ENCODE measurements at regions not wholly inside any gene's neighbourhood (a gene's known extent, or its start where the extent isn't known, plus 50 kb on each side); places are given as distances from the start of the nearest gene placed in this dataset.

- FAIRE-seq (no peak), DNase-seq (ENCODE audit: insufficient read length, low spot score) (no peak)
- TF ChIP-seq POLR2A (IDR thresholded peaks at IDR 0.05; ENCODE audit: low read depth, low read length) (no peak), TAF1 (IDR thresholded peaks at IDR 0.05; ENCODE audit: low read depth, low read length) (no peak), SPI1 (IDR thresholded peaks at IDR 0.05; ENCODE audit: low read depth, low read length) (no peak), PAX5 (IDR thresholded peaks at IDR 0.05; ENCODE audit: insufficient read depth, low read length, severe bottlenecking) (no peak), POU2F2 (IDR thresholded peaks at IDR 0.05; ENCODE audit: low read depth, low read length) (no peak), POLR2AphosphoS5 (IDR thresholded peaks at IDR 0.05; ENCODE audit: low read depth, low read length) (no peak)
Measured at GRCh38 chr10:129329385-129330055, 137.5 kb upstream of the MGMT start.

GRCh38 chr10:129330211-129330610, 136.8 kb upstream of the MGMT start:
- DNase-seq (ENCODE audit: insufficient read length, low spot score) = no peak
- no peak for FAIRE-seq
- TF ChIP-seq TAF1 (IDR thresholded peaks at IDR 0.05; ENCODE audit: low read depth, low read length) (no peak), PAX5 (IDR thresholded peaks at IDR 0.05; ENCODE audit: insufficient read depth, low read length, severe bottlenecking) (no peak), POLR2AphosphoS5 (IDR thresholded peaks at IDR 0.05; ENCODE audit: low read depth, low read length) (no peak), POLR2A (IDR thresholded peaks at IDR 0.05; ENCODE audit: low read depth, low read length) (no peak), POU2F2 (IDR thresholded peaks at IDR 0.05; ENCODE audit: low read depth, low read length) (no peak), SPI1 (IDR thresholded peaks at IDR 0.05; ENCODE audit: low read depth, low read length) (no peak)

GRCh38 chr10:129331207-129331838, 135.7 kb upstream of the MGMT start:
- TF ChIP-seq POU2F2 (IDR thresholded peaks at IDR 0.05; ENCODE audit: low read depth, low read length) (no peak), POLR2A (IDR thresholded peaks at IDR 0.05; ENCODE audit: low read depth, low read length) (no peak), TAF1 (IDR thresholded peaks at IDR 0.05; ENCODE audit: low read depth, low read length) (no peak), SPI1 (IDR thresholded peaks at IDR 0.05; ENCODE audit: low read depth, low read length) (no peak), POLR2AphosphoS5 (IDR thresholded peaks at IDR 0.05; ENCODE audit: low read depth, low read length) (no peak), PAX5 (IDR thresholded peaks at IDR 0.05; ENCODE audit: insufficient read depth, low read length, severe bottlenecking) (no peak)
- no peak for DNase-seq (ENCODE audit: insufficient read length, low spot score)
- FAIRE-seq = no peak

- DNase-seq (ENCODE audit: insufficient read length, low spot score) = no peak
- TF ChIP-seq SPI1 (IDR thresholded peaks at IDR 0.05; ENCODE audit: low read depth, low read length) (no peak), PAX5 (IDR thresholded peaks at IDR 0.05; ENCODE audit: insufficient read depth, low read length, severe bottlenecking) (no peak), POU2F2 (IDR thresholded peaks at IDR 0.05; ENCODE audit: low read depth, low read length) (no peak), POLR2AphosphoS5 (IDR thresholded peaks at IDR 0.05; ENCODE audit: low read depth, low read length) (no peak), TAF1 (IDR thresholded peaks at IDR 0.05; ENCODE audit: low read depth, low read length) (no peak), POLR2A (IDR thresholded peaks at IDR 0.05; ENCODE audit: low read depth, low read length) (no peak)
- no peak for FAIRE-seq
Measured at GRCh38 chr10:129331839-129332220, 135.2 kb upstream of the MGMT start.

GRCh38 chr10:129332476-129332875, 134.6 kb upstream of the MGMT start:
- FAIRE-seq (no peak), DNase-seq (ENCODE audit: insufficient read length, low spot score) (no peak)
- TF ChIP-seq TAF1 (IDR thresholded peaks at IDR 0.05; ENCODE audit: low read depth, low read length) = no peak
- no peak for TF ChIP-seq POLR2A (IDR thresholded peaks at IDR 0.05; ENCODE audit: low read depth, low read length)
- no peak for TF ChIP-seq POLR2AphosphoS5 (IDR thresholded peaks at IDR 0.05; ENCODE audit: low read depth, low read length)
- no peak for TF ChIP-seq PAX5 (IDR thresholded peaks at IDR 0.05; ENCODE audit: insufficient read depth, low read length, severe bottlenecking)
- no peak for TF ChIP-seq SPI1 (IDR thresholded peaks at IDR 0.05; ENCODE audit: low read depth, low read length)
- TF ChIP-seq POU2F2 (IDR thresholded peaks at IDR 0.05; ENCODE audit: low read depth, low read length) = no peak

GRCh38 chr10:129333706-129334105, 133.3 kb upstream of the MGMT start:
- no peak for FAIRE-seq
- DNase-seq (ENCODE audit: insufficient read length, low spot score) = no peak
- TF ChIP-seq PAX5 (IDR thresholded peaks at IDR 0.05; ENCODE audit: insufficient read depth, low read length, severe bottlenecking) (no peak), POLR2AphosphoS5 (IDR thresholded peaks at IDR 0.05; ENCODE audit: low read depth, low read length) (no peak)

GRCh38 chr10:129334266-129334665, 132.8 kb upstream of the MGMT start:
- no peak for FAIRE-seq

GRCh38 chr10:129335396-129335795, 131.6 kb upstream of the MGMT start:
- DNase-seq (ENCODE audit: insufficient read length, low spot score) (no peak), FAIRE-seq (no peak)
- TF ChIP-seq POU2F2 (IDR thresholded peaks at IDR 0.05; ENCODE audit: low read depth, low read length) (no peak), PAX5 (IDR thresholded peaks at IDR 0.05; ENCODE audit: insufficient read depth, low read length, severe bottlenecking) (no peak), POLR2A (IDR thresholded peaks at IDR 0.05; ENCODE audit: low read depth, low read length) (no peak), SPI1 (IDR thresholded peaks at IDR 0.05; ENCODE audit: low read depth, low read length) (no peak), TAF1 (IDR thresholded peaks at IDR 0.05; ENCODE audit: low read depth, low read length) (no peak)

More at GRCh38 chr10:129334266-129334665, 132.8 kb upstream of the MGMT start:
- DNase-seq (ENCODE audit: insufficient read length, low spot score) = no peak
- no peak for TF ChIP-seq POU2F2 (IDR thresholded peaks at IDR 0.05; ENCODE audit: low read depth, low read length)
- no peak for TF ChIP-seq POLR2A (IDR thresholded peaks at IDR 0.05; ENCODE audit: low read depth, low read length)
- TF ChIP-seq TAF1 (IDR thresholded peaks at IDR 0.05; ENCODE audit: low read depth, low read length) = no peak
- TF ChIP-seq POLR2AphosphoS5 (IDR thresholded peaks at IDR 0.05; ENCODE audit: low read depth, low read length) = no peak
- no peak for TF ChIP-seq SPI1 (IDR thresholded peaks at IDR 0.05; ENCODE audit: low read depth, low read length)
- TF ChIP-seq PAX5 (IDR thresholded peaks at IDR 0.05; ENCODE audit: insufficient read depth, low read length, severe bottlenecking) = no peak

- TF ChIP-seq SPI1 (IDR thresholded peaks at IDR 0.05; ENCODE audit: low read depth, low read length) = no peak
- TF ChIP-seq PAX5 (IDR thresholded peaks at IDR 0.05; ENCODE audit: insufficient read depth, low read length, severe bottlenecking) = no peak
- no peak for TF ChIP-seq TAF1 (IDR thresholded peaks at IDR 0.05; ENCODE audit: low read depth, low read length)
- no peak for TF ChIP-seq POLR2AphosphoS5 (IDR thresholded peaks at IDR 0.05; ENCODE audit: low read depth, low read length)
- TF ChIP-seq POU2F2 (IDR thresholded peaks at IDR 0.05; ENCODE audit: low read depth, low read length) = no peak
- FAIRE-seq (no peak), DNase-seq (ENCODE audit: insufficient read length, low spot score) (no peak)
Measured at GRCh38 chr10:129335942-129336341, 131.1 kb upstream of the MGMT start.

Measured in GM12891 (cell line).